ENCODE measurements at regions not wholly inside any gene's neighbourhood (a gene's known extent, or its start where the extent isn't known, plus 50 kb on each side); places are given as distances from the start of the nearest gene placed in this dataset.

- H2AK5ac ChIP-seq (ENCODE audit: low read length, severe bottlenecking) = no peak overlapping the region
- WGBS = 100% methylated on average over 1 of the region's 2 CpGs
- H4K8ac ChIP-seq (ENCODE audit: low read length) = no peak overlapping the region
- H3K79me1 ChIP-seq (replicated peaks; ENCODE audit: low read length, poor library complexity, severe bottlenecking) = no peaks in the 10 kb centered on the region
- no peak overlapping the region for H3K9ac ChIP-seq (ENCODE audit: low read length)
- H3K14ac ChIP-seq (ENCODE audit: low read length in 2 of 2) = no peak overlapping the region
- H3K4ac ChIP-seq (ENCODE audit: low read depth in 1 of 2, low read length in 2 of 2) = no peak overlapping the region
- no peak overlapping the region for H3K4me3 ChIP-seq (ENCODE audit: insufficient read depth in 1 of 2, low read depth in 1 of 2, low read length in 2 of 2)
- H4K91ac ChIP-seq (ENCODE audit: low read length) = no peak overlapping the region
- no peak for DNase-seq
- H3K27me3 ChIP-seq (ENCODE audit: control insufficient read depth in 1 of 2, insufficient read depth in 1 of 2, low read length in 2 of 2) = peaks cover 0 to 3% of the 10 kb centered on the region in 2 experiments
- H3K4me2 ChIP-seq (ENCODE audit: low read length, poor library complexity, severe bottlenecking) = no peak overlapping the region
- no peak overlapping the region for H2BK12ac ChIP-seq (ENCODE audit: low read length in 2 of 2)
- no peak overlapping the region for H2BK5ac ChIP-seq (ENCODE audit: low read depth, low read length, poor library complexity, severe bottlenecking)
- H3K27ac ChIP-seq (ENCODE audit: low read length, poor library complexity, severe bottlenecking) = no peak overlapping the region
- peaks cover 4% of the 10 kb centered on the region for H3K9me3 ChIP-seq (ENCODE audit: control insufficient read depth, low read length)
- peaks cover 2% of the 10 kb centered on the region for H3K4me1 ChIP-seq (ENCODE audit: control insufficient read depth, insufficient read depth, low read depth, low read length)
- no peak overlapping the region for H3K18ac ChIP-seq (ENCODE audit: low read depth in 1 of 2, low read length in 2 of 2)
- H3K23ac ChIP-seq (ENCODE audit: low read length in 2 of 2) = no peak overlapping the region
- H3K36me3 ChIP-seq (ENCODE audit: control insufficient read depth in 1 of 2, insufficient read depth in 2 of 2, low read depth in 1 of 2, low read length in 2 of 2) = no peaks in the 10 kb centered on the region
- H2BK15ac ChIP-seq (ENCODE audit: low read depth, poor library complexity, severe bottlenecking) = no peak overlapping the region
- no peak overlapping the region for H2BK120ac ChIP-seq (ENCODE audit: low read depth, low read length)
- no peak overlapping the region for H2AFZ ChIP-seq (ENCODE audit: low read depth, low read length)
These were observed 452.5 kb downstream of the SIPA1L2 start for GRCh38 chr1:232177438-232177837.

- no peak overlapping the region for H2BK120ac ChIP-seq (ENCODE audit: low read depth, low read length)
- peaks cover 2% of the 10 kb centered on the region for H3K4me1 ChIP-seq (ENCODE audit: control insufficient read depth, insufficient read depth, low read depth, low read length)
- H3K9me3 ChIP-seq (ENCODE audit: control insufficient read depth, low read length) = peaks cover 4% of the 10 kb centered on the region
- H2BK12ac ChIP-seq (ENCODE audit: low read length in 2 of 2) = no peak overlapping the region
- no peak overlapping the region for H4K8ac ChIP-seq (ENCODE audit: low read length)
- H3K18ac ChIP-seq (ENCODE audit: low read depth in 1 of 2, low read length in 2 of 2) = no peak overlapping the region
- H3K4me2 ChIP-seq (ENCODE audit: low read length, poor library complexity, severe bottlenecking) = no peak overlapping the region
- DNase-seq = no peak
- H3K27ac ChIP-seq (ENCODE audit: low read length, poor library complexity, severe bottlenecking) = no peak overlapping the region
- no peaks in the 10 kb centered on the region for H3K36me3 ChIP-seq (ENCODE audit: control insufficient read depth in 1 of 2, insufficient read depth in 2 of 2, low read depth in 1 of 2, low read length in 2 of 2)
- H2BK5ac ChIP-seq (ENCODE audit: low read depth, low read length, poor library complexity, severe bottlenecking) = no peak overlapping the region
- no peak overlapping the region for H2AFZ ChIP-seq (ENCODE audit: low read depth, low read length)
- no peak overlapping the region for H3K4ac ChIP-seq (ENCODE audit: low read depth in 1 of 2, low read length in 2 of 2)
- no peak overlapping the region for H2BK15ac ChIP-seq (ENCODE audit: low read depth, poor library complexity, severe bottlenecking)
- H3K4me3 ChIP-seq (ENCODE audit: insufficient read depth in 1 of 2, low read depth in 1 of 2, low read length in 2 of 2) = no peak overlapping the region
- no peak overlapping the region for H3K9ac ChIP-seq (ENCODE audit: low read length)
- H3K14ac ChIP-seq (ENCODE audit: low read length in 2 of 2) = no peak overlapping the region
- H3K27me3 ChIP-seq (ENCODE audit: control insufficient read depth in 1 of 2, insufficient read depth in 1 of 2, low read length in 2 of 2) = no peaks in the 10 kb centered on the region
- H3K79me1 ChIP-seq (replicated peaks; ENCODE audit: low read length, poor library complexity, severe bottlenecking) = no peaks in the 10 kb centered on the region
- WGBS = 90% methylated on average over 2 of the region's 2 CpGs
- no peak overlapping the region for H4K91ac ChIP-seq (ENCODE audit: low read length)
- no peak overlapping the region for H2AK5ac ChIP-seq (ENCODE audit: low read length, severe bottlenecking)
- H3K23ac ChIP-seq (ENCODE audit: low read length in 2 of 2) = no peak overlapping the region
These were observed 453.7 kb downstream of the SIPA1L2 start for GRCh38 chr1:232176222-232176621.

- no peak overlapping the region for H4K8ac ChIP-seq (ENCODE audit: low read length)
- H2AK5ac ChIP-seq (ENCODE audit: low read length, severe bottlenecking) = no peak overlapping the region
- H3K4me3 ChIP-seq (ENCODE audit: insufficient read depth in 1 of 2, low read depth in 1 of 2, low read length in 2 of 2) = no peak overlapping the region
- H2BK5ac ChIP-seq (ENCODE audit: low read depth, low read length, poor library complexity, severe bottlenecking) = no peak overlapping the region
- DNase-seq = no peak
- no peak overlapping the region for H3K4ac ChIP-seq (ENCODE audit: low read depth in 1 of 2, low read length in 2 of 2)
- H2BK12ac ChIP-seq (ENCODE audit: low read length in 2 of 2) = no peak overlapping the region
- H3K18ac ChIP-seq (ENCODE audit: low read depth in 1 of 2, low read length in 2 of 2) = no peak overlapping the region
- H3K23ac ChIP-seq (ENCODE audit: low read length in 2 of 2) = no peak overlapping the region
- no peak overlapping the region for H2AFZ ChIP-seq (ENCODE audit: low read depth, low read length)
- H2BK120ac ChIP-seq (ENCODE audit: low read depth, low read length) = no peak overlapping the region
- WGBS = 95% methylated on average over 4 of the region's 5 CpGs
- no peaks in the 10 kb centered on the region for H3K79me1 ChIP-seq (replicated peaks; ENCODE audit: low read length, poor library complexity, severe bottlenecking)
- H3K9ac ChIP-seq (ENCODE audit: low read length) = no peak overlapping the region
- no peak overlapping the region for H3K14ac ChIP-seq (ENCODE audit: low read length in 2 of 2)
- H3K36me3 ChIP-seq (ENCODE audit: control insufficient read depth in 1 of 2, insufficient read depth in 2 of 2, low read depth in 1 of 2, low read length in 2 of 2) = no peaks in the 10 kb centered on the region
- H3K27ac ChIP-seq (ENCODE audit: low read length, poor library complexity, severe bottlenecking) = no peak overlapping the region
- H3K9me3 ChIP-seq (ENCODE audit: control insufficient read depth, low read length) = peaks cover 4% of the 10 kb centered on the region
- no peaks in the 10 kb centered on the region for H3K27me3 ChIP-seq (ENCODE audit: control insufficient read depth in 1 of 2, insufficient read depth in 1 of 2, low read length in 2 of 2)
- no peak overlapping the region for H2BK15ac ChIP-seq (ENCODE audit: low read depth, poor library complexity, severe bottlenecking)
- H3K4me1 ChIP-seq (ENCODE audit: control insufficient read depth, insufficient read depth, low read depth, low read length) = peaks cover 3% of the 10 kb centered on the region
- no peak overlapping the region for H3K4me2 ChIP-seq (ENCODE audit: low read length, poor library complexity, severe bottlenecking)
- no peak overlapping the region for H4K91ac ChIP-seq (ENCODE audit: low read length)
These were observed 455.6 kb downstream of the SIPA1L2 start for GRCh38 chr1:232174306-232174705.

- Histone ChIP-seq H3K14ac (ENCODE audit: low read length in 2 of 2) (no peak overlapping the region), H4K8ac (ENCODE audit: low read length) (no peak overlapping the region), H2AFZ (ENCODE audit: low read depth, low read length) (no peak overlapping the region), H2BK15ac (ENCODE audit: low read depth, poor library complexity, severe bottlenecking) (no peak overlapping the region), H3K27ac (ENCODE audit: low read length, poor library complexity, severe bottlenecking) (no peak overlapping the region), H3K9me3 (ENCODE audit: control insufficient read depth, low read length) (no peaks in the 10 kb centered on the region), H3K79me1 (replicated peaks; ENCODE audit: low read length, poor library complexity, severe bottlenecking) (no peaks in the 10 kb centered on the region), H3K23ac (ENCODE audit: low read length in 2 of 2) (no peak overlapping the region), H4K91ac (ENCODE audit: low read length) (no peak overlapping the region), H3K4ac (ENCODE audit: low read depth in 1 of 2, low read length in 2 of 2) (no peak overlapping the region), H2BK5ac (ENCODE audit: low read depth, low read length, poor library complexity, severe bottlenecking) (no peak overlapping the region), H2AK5ac (ENCODE audit: low read length, severe bottlenecking) (no peak overlapping the region), H3K27me3 (ENCODE audit: control insufficient read depth in 1 of 2, insufficient read depth in 1 of 2, low read length in 2 of 2) (no peaks in the 10 kb centered on the region), H2BK12ac (ENCODE audit: low read length in 2 of 2) (no peak overlapping the region), H3K18ac (ENCODE audit: low read depth in 1 of 2, low read length in 2 of 2) (no peak overlapping the region), H3K4me2 (ENCODE audit: low read length, poor library complexity, severe bottlenecking) (no peak overlapping the region), H3K36me3 (ENCODE audit: control insufficient read depth in 1 of 2, insufficient read depth in 2 of 2, low read depth in 1 of 2, low read length in 2 of 2) (no peaks in the 10 kb centered on the region), H3K4me3 (ENCODE audit: insufficient read depth in 1 of 2, low read depth in 1 of 2, low read length in 2 of 2) (no peak overlapping the region), H3K9ac (ENCODE audit: low read length) (no peak overlapping the region), H2BK120ac (ENCODE audit: low read depth, low read length) (no peak overlapping the region), H3K4me1 (ENCODE audit: control insufficient read depth, insufficient read depth, low read depth, low read length) (peaks cover 3% of the 10 kb centered on the region)
- DNase-seq = no peak
- 85% methylated on average over 2 of the region's 4 CpGs for WGBS
These were observed 457.4 kb downstream of the SIPA1L2 start for GRCh38 chr1:232172563-232172962.

All from mesenchymal stem cell (in vitro differentiated cells and primary cell).